BLaER1 (cell line): ENCODE measurements at regions not wholly inside any gene's neighbourhood (a gene's known extent, or its start where the extent isn't known, plus 50 kb on each side); places are given as distances from the start of the nearest gene placed in this dataset.

ENCODE experiments used
- H3K27ac ChIP-seq: shearing (Covaris generic); formaldehyde crosslinking; 2 replicates; pipeline ENCODE4 v1.8.1; 2022
- H3K27me3 ChIP-seq: shearing (Covaris generic); formaldehyde crosslinking; 2 replicates; pipeline ENCODE4 v1.8.1; 2022
- H3K36me3 ChIP-seq: shearing (Covaris generic); formaldehyde crosslinking; 2 replicates; pipeline ENCODE4 v1.8.1; 2022
- H3K4me1 ChIP-seq: shearing (Covaris generic); formaldehyde crosslinking; 2 replicates; pipeline ENCODE4 v1.8.1; 2022
- H3K4me2 ChIP-seq: shearing (Covaris generic); formaldehyde crosslinking; 2 replicates; pipeline ENCODE4 v1.8.1; 2022
- H3K4me3 ChIP-seq: shearing (Covaris generic); formaldehyde crosslinking; 2 replicates; pipeline ENCODE4 v1.8.1; 2022
- H3K9ac ChIP-seq: shearing (Covaris generic); formaldehyde crosslinking; 2 replicates; pipeline ENCODE4 v1.8.1; 2022
- H3K9me3 ChIP-seq: shearing (Covaris generic); formaldehyde crosslinking; 2 replicates; pipeline ENCODE4 v1.8.1; 2022
- H4K20me1 ChIP-seq: shearing (Covaris generic); formaldehyde crosslinking; 2 replicates; pipeline ENCODE4 v1.8.1; 2022
- Cebpa-rat ChIP-seq: shearing (Covaris generic); IDR thresholded peaks from 2 replicates; pipeline ENCODE4 v1.8.1; 2022

- TF ChIP-seq Cebpa-rat: no peak
- H3K27me3 ChIP-seq: no peaks in the 10 kb centered on the region
- H3K36me3 ChIP-seq: no peaks in the 10 kb centered on the region
- no peaks in the 10 kb centered on the region for H4K20me1 ChIP-seq
- no peak overlapping the region for H3K4me3 ChIP-seq
- H3K4me1 ChIP-seq: peaks cover 13% of the 10 kb centered on the region
- H3K9me3 ChIP-seq: peaks cover 1% of the 10 kb centered on the region
- no peak overlapping the region for H3K27ac ChIP-seq
- H3K4me2 ChIP-seq: no peak overlapping the region
- no peak overlapping the region for H3K9ac ChIP-seq
Observed at GRCh38 chr3:62997369-62997768, 122.2 kb upstream of the CADPS start.

- TF ChIP-seq Cebpa-rat: no peak
- H3K4me3 ChIP-seq: no peak overlapping the region
- no peak overlapping the region for H3K27ac ChIP-seq
- H3K9ac ChIP-seq: no peak overlapping the region
- H3K4me1 ChIP-seq: peaks cover 13% of the 10 kb centered on the region
- no peaks in the 10 kb centered on the region for H3K36me3 ChIP-seq
- H3K9me3 ChIP-seq: peaks cover 19% of the 10 kb centered on the region
- H4K20me1 ChIP-seq: no peaks in the 10 kb centered on the region
- H3K27me3 ChIP-seq: no peaks in the 10 kb centered on the region
- no peak overlapping the region for H3K4me2 ChIP-seq
Observed at GRCh38 chr3:62999158-62999557, 123.9 kb upstream of the CADPS start.

- peaks cover 13% of the 10 kb centered on the region for H3K4me1 ChIP-seq
- no peak overlapping the region for H3K4me2 ChIP-seq
- no peaks in the 10 kb centered on the region for H4K20me1 ChIP-seq
- H3K36me3 ChIP-seq: no peaks in the 10 kb centered on the region
- no peak for TF ChIP-seq Cebpa-rat
- no peak overlapping the region for H3K27ac ChIP-seq
- no peak overlapping the region for H3K4me3 ChIP-seq
- H3K9me3 ChIP-seq: peaks cover 23% of the 10 kb centered on the region
- H3K27me3 ChIP-seq: no peaks in the 10 kb centered on the region
- H3K9ac ChIP-seq: no peak overlapping the region
Observed at GRCh38 chr3:62999791-63000190, 124.6 kb upstream of the CADPS start.

GRCh38 chr3:63004448-63004847 lies 129.2 kb upstream of the CADPS start:
- Histone ChIP-seq H3K27ac (no peak overlapping the region), H3K9me3 (peaks cover 23% of the 10 kb centered on the region), H3K9ac (no peak overlapping the region), H3K4me2 (no peak overlapping the region), H3K4me1 (peaks cover 13% of the 10 kb centered on the region), H3K4me3 (no peak overlapping the region), H3K27me3 (no peaks in the 10 kb centered on the region), H3K36me3 (no peaks in the 10 kb centered on the region), H4K20me1 (no peaks in the 10 kb centered on the region)
- no peak for TF ChIP-seq Cebpa-rat

- Histone ChIP-seq H4K20me1 (no peaks in the 10 kb centered on the region), H3K27ac (peak overlapping the region; percentile 67)
Observed at GRCh38 chr3:63015614-63016309, 140.5 kb upstream of the CADPS start.

GRCh38 chr3:63022114-63022513 lies 146.9 kb upstream of the CADPS start:
- Histone ChIP-seq H4K20me1 (no peaks in the 10 kb centered on the region), H3K36me3 (no peaks in the 10 kb centered on the region), H3K27ac (no peak overlapping the region), H3K4me1 (no peaks in the 10 kb centered on the region), H3K9ac (no peak overlapping the region), H3K27me3 (no peaks in the 10 kb centered on the region), H3K4me2 (no peak overlapping the region), H3K9me3 (no peaks in the 10 kb centered on the region), H3K4me3 (no peak overlapping the region)
- TF ChIP-seq Cebpa-rat: no peak

More at GRCh38 chr3:63015614-63016309, 140.5 kb upstream of the CADPS start:
- H3K4me2 ChIP-seq: peak overlapping the region; percentile 61
- H3K4me3 ChIP-seq: 0 out of 2 replicates have a peak overlapping the region, but pooled peaks have one; percentile 18
- peak overlapping the region; percentile 4; the same call in 1 of the 2 replicates for H3K9ac ChIP-seq
- H3K4me1 ChIP-seq: peaks cover 14% of the 10 kb centered on the region
- H3K9me3 ChIP-seq: no peaks in the 10 kb centered on the region
- TF ChIP-seq Cebpa-rat: no peak
- H3K36me3 ChIP-seq: no peaks in the 10 kb centered on the region
- H3K27me3 ChIP-seq: no peaks in the 10 kb centered on the region

GRCh38 chr3:63026722-63027121 lies 151.5 kb upstream of the CADPS start:
- H3K4me1 ChIP-seq: no peaks in the 10 kb centered on the region

GRCh38 chr3:63029326-63029725 lies 154.1 kb upstream of the CADPS start:
- Histone ChIP-seq H3K4me2 (no peak overlapping the region), H3K27ac (no peak overlapping the region), H3K9ac (no peak overlapping the region), H3K4me3 (no peak overlapping the region), H3K9me3 (no peaks in the 10 kb centered on the region), H4K20me1 (no peaks in the 10 kb centered on the region), H3K4me1 (no peaks in the 10 kb centered on the region), H3K27me3 (no peaks in the 10 kb centered on the region), H3K36me3 (no peaks in the 10 kb centered on the region)
- TF ChIP-seq Cebpa-rat: no peak

More at GRCh38 chr3:63026722-63027121, 151.5 kb upstream of the CADPS start:
- H3K36me3 ChIP-seq: no peaks in the 10 kb centered on the region
- H4K20me1 ChIP-seq: no peaks in the 10 kb centered on the region
- no peaks in the 10 kb centered on the region for H3K9me3 ChIP-seq
- H3K4me3 ChIP-seq: no peak overlapping the region
- H3K27me3 ChIP-seq: no peaks in the 10 kb centered on the region
- H3K9ac ChIP-seq: no peak overlapping the region
- H3K4me2 ChIP-seq: no peak overlapping the region
- no peak for TF ChIP-seq Cebpa-rat
- no peak overlapping the region for H3K27ac ChIP-seq

- H3K9me3 ChIP-seq: no peaks in the 10 kb centered on the region
- no peak overlapping the region for H3K4me3 ChIP-seq
- no peak overlapping the region for H3K27ac ChIP-seq
- no peaks in the 10 kb centered on the region for H4K20me1 ChIP-seq
- no peaks in the 10 kb centered on the region for H3K36me3 ChIP-seq
- H3K4me1 ChIP-seq: no peaks in the 10 kb centered on the region
- H3K4me2 ChIP-seq: no peak overlapping the region
- H3K9ac ChIP-seq: no peak overlapping the region
- no peak for TF ChIP-seq Cebpa-rat
- no peaks in the 10 kb centered on the region for H3K27me3 ChIP-seq
Observed at GRCh38 chr3:63029921-63030320, 154.7 kb upstream of the CADPS start.

GRCh38 chr3:63030666-63031065 lies 155.4 kb upstream of the CADPS start:
- Histone ChIP-seq H3K27me3 (no peaks in the 10 kb centered on the region), H3K36me3 (no peaks in the 10 kb centered on the region), H3K4me2 (no peak overlapping the region), H3K27ac (no peak overlapping the region), H3K4me3 (no peak overlapping the region), H3K9me3 (no peaks in the 10 kb centered on the region), H3K9ac (no peak overlapping the region), H4K20me1 (no peaks in the 10 kb centered on the region), H3K4me1 (no peaks in the 10 kb centered on the region)
- no peak for TF ChIP-seq Cebpa-rat

GRCh38 chr3:63032881-63033280 lies 157.7 kb upstream of the CADPS start:
- Histone ChIP-seq H3K9me3 (no peaks in the 10 kb centered on the region), H3K27ac (no peak overlapping the region), H3K36me3 (no peaks in the 10 kb centered on the region), H4K20me1 (no peaks in the 10 kb centered on the region), H3K4me1 (no peaks in the 10 kb centered on the region), H3K27me3 (no peaks in the 10 kb centered on the region), H3K9ac (no peak overlapping the region), H3K4me3 (no peak overlapping the region), H3K4me2 (no peak overlapping the region)
- no peak for TF ChIP-seq Cebpa-rat
